ENCODE measurements at regions not wholly inside any gene's neighbourhood (a gene's known extent, or its start where the extent isn't known, plus 50 kb on each side); places are given as distances from the start of the nearest gene placed in this dataset.
A peak's percentile ranks its signal among the peaks of the same experiment; 100 is the strongest.

DNA sequence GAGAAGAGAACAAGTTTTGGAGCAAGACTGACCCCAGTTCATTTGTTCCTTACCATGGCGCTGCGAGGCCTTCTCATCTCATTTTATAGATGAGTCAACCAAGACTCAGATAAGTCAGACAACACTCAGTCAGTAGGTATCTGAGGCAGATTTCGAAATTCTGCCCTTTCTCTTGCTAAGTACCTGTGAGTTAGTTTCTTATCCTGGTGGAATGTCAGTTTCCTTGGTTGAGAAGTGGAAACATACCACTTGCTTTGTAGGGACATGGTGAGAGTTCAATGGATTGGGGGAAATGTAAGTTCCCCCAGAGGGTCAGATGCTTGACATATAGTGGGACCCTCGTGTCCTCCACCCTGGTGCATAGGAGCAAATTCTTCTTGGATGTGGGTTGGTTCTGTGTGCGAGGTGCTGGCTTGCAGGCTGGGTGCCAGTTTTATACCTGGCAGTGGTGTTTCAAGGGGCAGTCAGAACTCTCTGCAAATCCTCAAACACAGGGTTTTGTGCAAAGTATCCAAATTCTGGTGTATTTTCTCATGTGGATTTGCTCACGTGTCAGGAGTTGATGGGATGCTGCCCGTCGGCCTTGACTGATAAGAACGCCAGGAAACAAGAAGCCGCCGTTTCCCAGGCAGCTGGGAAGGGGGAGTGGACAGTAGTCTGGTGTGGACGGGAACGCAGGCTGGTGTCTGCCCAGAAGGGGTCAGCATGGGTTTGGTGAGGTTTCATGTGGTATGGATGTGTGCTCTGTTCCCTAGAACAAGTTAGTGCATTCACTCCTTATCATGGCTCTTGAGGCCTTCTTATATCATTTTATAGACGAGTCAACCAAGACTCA, 61.1 kb upstream of the CIBAR2 start:
- peak overlapping the region; percentile 91 for H3K27ac ChIP-seq
- DNase-seq (ENCODE audit: low read depth, low spot score): peak; percentile 80

- peak overlapping the region; percentile 91 for H3K27ac ChIP-seq
- no peak for DNase-seq (ENCODE audit: low read depth, low spot score)
Measured at GRCh38 chr16:85173981-85174751, 61.9 kb upstream of the CIBAR2 start.

DNA sequence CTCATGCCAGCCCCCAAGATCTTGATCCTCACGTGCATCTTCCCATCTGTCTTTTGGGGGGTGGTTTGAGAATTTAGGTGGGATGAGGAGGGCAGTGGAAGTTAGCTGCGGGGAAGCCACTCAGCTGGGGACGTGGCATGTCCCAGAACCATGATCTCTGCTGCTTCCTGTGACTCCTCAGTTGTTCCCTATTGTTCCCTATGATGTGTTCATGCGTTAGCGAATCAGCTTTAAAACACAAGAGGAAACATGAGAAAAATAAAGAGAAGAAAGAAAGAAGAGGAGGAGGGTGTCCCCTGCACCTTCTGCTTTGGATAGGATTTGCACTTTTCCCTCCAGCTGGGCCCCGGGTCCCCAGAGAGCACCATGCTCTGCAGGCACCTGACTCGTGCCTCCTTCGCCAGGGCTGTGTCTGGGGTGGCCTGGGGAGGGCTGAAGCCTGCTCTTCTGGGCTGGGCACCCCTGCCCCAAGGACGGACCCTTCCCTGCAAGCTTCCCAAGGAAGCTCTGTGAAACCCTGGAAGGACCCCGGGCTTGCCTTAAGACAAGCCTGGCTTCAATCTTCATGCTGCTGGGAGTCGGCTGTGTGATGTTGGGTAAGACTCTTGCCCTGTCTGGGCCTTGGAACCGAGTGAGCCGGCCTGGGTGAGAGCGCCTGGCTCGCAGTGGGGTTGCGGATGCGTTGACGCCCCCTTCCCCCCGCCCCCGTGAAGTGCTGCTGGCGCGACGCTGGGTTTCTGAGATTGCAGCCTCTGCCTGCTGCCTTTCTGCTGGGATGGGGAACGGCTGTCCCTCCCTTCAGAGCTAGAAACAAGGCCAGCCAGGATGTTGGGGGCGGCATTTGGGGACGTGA, 62.8 kb upstream of the CIBAR2 start:
- no peak for DNase-seq (ENCODE audit: low read depth, low spot score)
- peak overlapping the region; percentile 91 for H3K27ac ChIP-seq

- H3K27ac ChIP-seq: no peak overlapping the region
- DNase-seq (ENCODE audit: low read depth, low spot score): no peak
Measured at GRCh38 chr16:85175724-85176233, 63.5 kb upstream of the CIBAR2 start.

DNA sequence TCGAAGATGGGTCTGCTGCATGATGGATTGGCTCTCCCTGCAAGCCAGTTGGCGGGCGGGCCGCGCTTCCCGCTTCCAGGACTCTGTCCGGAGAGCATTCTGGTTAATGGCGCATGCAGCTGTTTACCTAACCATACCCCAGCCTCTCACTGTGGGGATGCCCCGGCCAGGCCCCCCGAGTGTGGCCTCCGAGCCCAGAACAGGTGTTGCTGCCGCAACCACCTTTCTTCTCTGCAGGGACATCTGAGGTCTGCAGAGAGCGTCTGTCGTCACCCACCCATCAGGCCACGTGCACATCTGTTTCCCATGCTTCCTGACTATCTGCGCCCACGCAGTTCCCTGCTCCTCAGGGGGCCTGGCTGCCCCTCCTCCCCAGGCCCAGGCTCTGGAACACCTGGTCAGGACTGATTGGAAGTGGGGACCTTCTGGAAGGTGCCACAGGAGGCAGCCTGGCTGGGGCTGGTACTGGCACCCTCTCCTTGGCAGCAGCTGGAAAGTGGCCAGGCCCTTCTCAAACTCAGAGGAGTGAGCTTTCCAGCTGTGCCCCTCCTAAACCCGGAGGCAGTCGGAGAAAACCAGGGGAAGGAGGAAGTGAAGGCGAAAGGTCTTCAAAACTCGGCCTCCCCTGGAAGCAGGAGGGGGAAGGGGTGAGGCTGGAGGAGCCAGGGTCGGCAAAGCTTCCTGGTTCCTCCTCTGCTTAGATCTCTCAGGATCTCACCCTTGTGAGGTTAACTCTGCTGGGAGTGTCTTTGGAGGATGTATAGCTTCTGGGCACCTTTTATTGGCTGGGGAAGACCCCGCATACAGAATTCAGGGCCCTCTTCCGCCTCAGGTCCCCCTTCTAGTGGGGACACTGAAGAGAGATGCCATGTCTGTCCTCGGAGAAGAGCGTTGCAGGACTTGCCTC, 64.5 kb upstream of the CIBAR2 start:
- no peak overlapping the region for H3K27ac ChIP-seq
- no peak for DNase-seq (ENCODE audit: low read depth, low spot score)

- no peak for DNase-seq (ENCODE audit: low read depth, low spot score)
- H3K27ac ChIP-seq: no peak overlapping the region
Measured at GRCh38 chr16:85177448-85177846, 65.2 kb upstream of the CIBAR2 start.

DNA sequence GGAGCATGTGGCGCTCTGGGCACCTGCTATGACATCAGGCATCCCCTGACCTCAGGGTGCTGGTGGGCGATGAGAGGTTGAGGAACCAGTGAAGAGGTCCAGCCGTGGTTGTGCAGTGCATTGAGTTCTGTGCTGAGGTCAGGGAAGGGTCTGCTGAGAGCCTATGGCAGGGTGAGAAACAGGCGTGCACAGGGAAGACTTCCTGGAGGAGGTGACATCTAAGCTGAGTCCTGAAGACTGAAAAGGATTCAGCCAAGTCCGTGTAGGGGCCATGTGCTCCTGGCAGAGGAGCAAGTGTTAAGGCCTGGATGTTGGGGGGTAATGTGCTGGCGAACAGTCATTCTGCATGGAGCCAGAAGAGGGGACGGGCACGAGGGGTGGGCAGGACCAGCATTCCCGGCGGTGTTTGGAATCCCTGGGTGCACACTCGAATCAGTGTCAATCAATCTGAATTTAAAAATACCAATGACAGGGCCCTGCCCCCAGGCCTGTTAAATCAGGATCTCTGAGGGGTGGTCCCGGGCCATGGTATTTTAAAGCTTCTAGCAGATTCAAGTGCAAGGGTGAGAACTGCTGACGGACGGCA, 65.8 kb upstream of the CIBAR2 start:
- H3K27ac ChIP-seq: no peak overlapping the region
- no peak for DNase-seq (ENCODE audit: low read depth, low spot score)

GRCh38 chr16:85178596-85178995, 66.3 kb upstream of the CIBAR2 start:
- H3K27ac ChIP-seq: no peak overlapping the region
- DNase-seq (ENCODE audit: low read depth, low spot score): no peak

DNA sequence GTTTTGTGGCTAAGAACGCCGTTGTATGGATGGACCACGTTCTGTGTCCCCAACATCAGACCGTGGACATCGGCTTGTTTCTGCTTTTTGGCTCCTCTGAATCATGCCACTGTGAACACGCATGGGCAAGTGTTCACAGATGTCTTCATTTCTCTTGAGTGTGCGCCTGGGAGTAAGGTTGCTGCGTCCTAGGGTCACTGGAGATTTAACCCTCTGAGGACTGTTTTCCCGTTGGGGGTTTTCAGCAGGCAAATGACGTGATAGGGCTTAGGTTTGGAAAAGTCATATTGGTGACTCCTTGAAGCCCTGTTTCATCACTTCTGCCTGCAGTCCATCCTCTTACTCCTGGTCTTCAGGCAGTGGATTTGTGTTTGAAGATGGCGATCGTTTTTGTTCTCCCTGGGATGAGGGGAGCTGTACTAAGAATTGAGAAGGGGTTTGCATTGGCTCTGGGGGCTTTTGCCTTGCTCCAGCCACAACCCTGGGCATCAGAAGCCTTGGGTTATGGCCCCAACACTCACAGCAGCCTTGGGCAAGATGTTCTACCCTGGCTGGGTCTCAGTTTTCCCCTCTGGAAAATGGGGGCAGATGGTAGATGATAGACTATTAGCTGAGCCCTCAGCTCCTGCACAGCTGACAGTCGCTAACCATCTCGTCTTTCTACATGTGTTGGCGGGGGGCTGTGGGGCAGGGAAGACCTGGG, 67.2 kb upstream of the CIBAR2 start:
- H3K27ac ChIP-seq: no peak overlapping the region
- DNase-seq (ENCODE audit: low read depth, low spot score): no peak

DNA sequence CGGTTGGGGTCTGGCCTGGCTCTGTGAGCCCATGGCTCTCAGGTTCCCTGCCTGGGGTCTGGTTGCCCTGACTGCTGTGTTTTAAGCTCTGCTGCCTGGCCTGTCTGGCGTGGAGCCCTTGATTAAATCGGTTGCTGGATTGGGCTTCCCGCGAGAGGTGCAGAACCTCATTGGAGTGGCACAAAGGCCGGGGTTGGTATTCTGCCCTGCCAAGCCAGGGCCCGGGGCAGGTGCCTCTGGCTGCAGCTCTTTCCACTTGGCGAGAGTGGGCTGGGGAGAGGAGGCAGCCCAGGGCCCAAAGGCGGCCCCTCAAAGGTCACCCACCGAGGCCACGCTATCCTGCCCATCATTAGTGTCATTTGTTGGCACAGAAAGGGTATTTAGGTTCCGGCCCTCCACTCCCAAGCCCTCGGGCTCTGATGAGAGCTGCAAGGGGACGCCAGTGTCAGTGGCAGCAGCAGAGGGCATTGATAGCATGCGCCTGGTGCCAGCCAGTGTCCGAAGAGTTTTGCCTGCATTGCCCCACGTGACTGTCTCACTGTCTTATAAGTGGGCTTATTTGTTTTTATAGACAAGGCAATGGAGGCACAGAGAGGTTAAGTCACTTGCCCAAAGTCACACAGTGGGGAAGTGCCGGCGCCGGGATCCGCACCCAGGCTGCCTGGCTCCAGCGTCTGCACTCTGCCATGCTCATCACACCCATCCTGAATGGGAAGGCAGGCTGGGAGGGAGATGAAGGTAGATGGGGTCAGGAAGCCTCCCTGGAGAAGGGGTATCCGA, 68.0 kb upstream of the CIBAR2 start:
- no peak for DNase-seq (ENCODE audit: low read depth, low spot score)
- H3K27ac ChIP-seq: no peak overlapping the region

DNA sequence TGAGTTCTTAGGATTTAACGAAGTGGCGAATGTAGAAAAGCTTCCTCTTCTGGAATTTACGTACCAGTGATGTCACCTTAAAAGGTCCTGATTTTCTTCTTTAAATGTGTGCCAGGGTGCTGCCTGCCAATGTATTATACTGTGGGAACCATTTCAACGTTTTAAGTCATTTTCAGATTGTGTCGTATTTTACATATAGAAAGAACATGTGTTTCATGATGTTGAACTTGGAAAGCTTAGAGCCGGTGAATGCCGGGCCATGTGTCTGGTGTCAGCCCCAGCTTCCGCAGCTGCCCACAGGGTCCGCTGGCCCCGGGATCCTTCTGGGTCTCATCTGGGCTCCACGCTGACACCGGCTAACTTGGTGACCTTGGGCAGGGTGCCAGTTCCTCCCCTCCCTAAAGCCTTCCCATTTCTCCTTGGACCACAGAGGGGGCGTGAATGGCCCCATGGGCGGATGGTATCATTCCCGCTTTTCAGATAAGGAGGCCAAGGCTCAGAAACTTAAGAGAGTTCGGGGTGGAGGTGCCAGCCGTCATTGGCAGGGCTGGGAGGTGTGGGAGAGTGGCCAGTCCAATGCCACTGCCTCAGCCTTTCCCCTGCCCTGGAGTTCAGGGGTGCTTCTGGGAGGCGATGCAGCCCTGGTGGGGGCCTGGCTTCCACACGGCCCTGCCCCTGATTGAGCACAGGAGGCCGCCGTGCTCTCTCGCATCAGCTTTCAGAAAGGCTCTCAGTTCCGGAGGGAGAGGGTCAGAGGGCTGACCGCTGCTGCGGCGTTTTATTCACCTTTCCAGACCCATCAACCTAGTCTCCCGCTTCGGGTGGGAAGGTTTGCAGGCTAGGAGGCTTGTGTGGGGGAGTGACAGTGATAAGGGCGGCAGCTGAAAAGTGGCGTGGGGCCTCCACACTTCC, 68.8 kb upstream of the CIBAR2 start:
- H3K27ac ChIP-seq: no peak overlapping the region
- no peak for DNase-seq (ENCODE audit: low read depth, low spot score)

DNA sequence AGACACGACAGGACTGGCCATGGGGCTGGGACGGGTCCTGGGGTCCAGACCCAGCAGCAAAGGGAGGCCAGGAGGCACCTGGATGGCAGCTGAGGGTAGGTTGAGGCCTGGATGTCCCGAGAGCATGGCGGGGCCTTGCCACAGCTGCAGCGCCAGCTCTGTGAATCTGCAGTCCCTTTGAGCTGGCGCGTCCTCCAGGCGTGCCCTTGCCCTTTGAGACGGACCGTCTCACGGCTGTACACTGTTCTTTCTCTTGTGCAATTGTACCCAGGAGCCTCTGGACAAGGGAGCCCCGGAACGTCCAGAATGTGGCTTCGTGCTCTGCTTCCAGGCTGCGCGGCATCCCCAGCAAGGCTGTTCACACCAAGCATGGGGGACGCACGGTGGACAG, 69.5 kb upstream of the CIBAR2 start:
- no peak overlapping the region for H3K27ac ChIP-seq
- DNase-seq (ENCODE audit: low read depth, low spot score): no peak

DNA sequence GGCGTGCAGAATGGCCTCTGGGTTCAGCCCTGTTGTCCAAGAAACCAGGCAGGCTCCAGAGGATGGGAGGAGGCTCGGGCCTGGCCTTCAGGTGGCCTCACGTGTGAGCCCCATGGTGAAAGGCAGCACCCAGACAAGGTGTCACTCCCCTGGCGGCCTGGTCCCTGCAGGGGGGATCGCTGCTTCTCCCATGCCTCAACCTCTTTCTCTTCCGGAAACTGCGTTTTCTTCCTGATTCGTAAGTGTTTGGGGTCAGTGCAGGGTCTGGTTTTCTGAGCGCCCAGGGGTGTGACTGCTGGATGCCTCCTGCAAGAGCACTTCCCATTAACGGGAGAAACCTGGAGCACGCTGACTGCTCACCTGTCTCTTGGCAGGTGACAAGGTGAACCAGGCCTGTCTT, 70.0 kb upstream of the CIBAR2 start:
- H3K27ac ChIP-seq: no peak overlapping the region
- DNase-seq (ENCODE audit: low read depth, low spot score): no peak

- no peak for DNase-seq (ENCODE audit: low read depth, low spot score)
- H3K27ac ChIP-seq: no peak overlapping the region
Measured at GRCh38 chr16:85182774-85183173, 70.5 kb upstream of the CIBAR2 start.

DNA sequence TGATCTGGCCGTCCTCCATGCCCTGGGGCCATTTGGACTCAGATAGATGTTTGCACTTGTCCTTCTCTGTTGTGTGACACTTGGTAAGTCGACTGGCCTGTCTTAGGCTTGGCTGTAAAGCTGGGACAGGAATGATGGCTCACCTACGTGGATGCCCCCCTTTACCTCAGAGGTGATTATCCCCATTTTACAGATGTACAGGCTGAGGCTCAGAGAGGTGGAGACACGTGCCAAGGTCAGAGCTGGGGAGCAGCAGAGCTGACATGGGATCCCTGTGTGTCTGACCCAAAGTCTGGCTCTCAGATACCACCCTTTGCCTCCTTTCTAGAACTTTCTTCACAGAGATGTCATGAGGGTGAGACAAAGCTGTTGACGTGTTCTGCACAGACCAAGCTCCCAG, 71.3 kb upstream of the CIBAR2 start:
- DNase-seq (ENCODE audit: low read depth, low spot score): no peak
- no peak overlapping the region for H3K27ac ChIP-seq

DNA sequence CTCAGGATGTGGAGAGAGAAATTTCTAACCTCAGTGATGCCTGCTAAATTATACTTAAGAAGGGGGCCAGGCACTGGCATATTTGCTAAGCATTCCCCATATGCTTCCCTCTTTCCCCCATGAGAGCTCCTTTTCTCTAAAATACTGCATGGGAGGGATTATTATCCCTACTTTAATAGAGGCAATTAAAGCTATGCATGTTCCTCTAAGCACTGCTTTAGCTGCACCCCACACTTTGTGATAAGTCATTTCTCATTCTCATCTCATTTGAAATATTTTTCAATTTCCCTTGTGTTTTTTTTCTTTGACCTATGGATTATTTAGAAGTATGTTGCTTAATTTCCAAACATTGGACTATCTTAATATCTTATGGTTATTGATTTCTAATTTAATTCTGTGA, 72.1 kb upstream of the CIBAR2 start:
- DNase-seq (ENCODE audit: low read depth, low spot score): no peak
- H3K27ac ChIP-seq: no peak overlapping the region
